SK-N-MC (cell line): ENCODE measurements at regions not wholly inside any gene's neighbourhood (a gene's known extent, or its start where the extent isn't known, plus 50 kb on each side); places are given as distances from the start of the nearest gene placed in this dataset.

Source experiments
- DNase-seq: peaks from one replicate; pipeline ENCODE4 v3.0.0-alpha.2; 2011; ENCODE audit warnings: low read depth, low spot score
- H3K27ac ChIP-seq: fragments of 200-600 bp; sonication (generic); 2 replicates; pipeline ENCODE4 v1.5.1; 2016; ENCODE audit warnings: mixed run types
- H3K36me3 ChIP-seq: fragments of 200-600 bp; sonication (generic); 2 replicates; pipeline ENCODE4 v1.6.1; 2017; ENCODE audit warnings: antibody characterized with exemption, low read length, mixed read lengths; ENCODE audit not compliant: insufficient read depth
- H3K4me3 ChIP-seq: fragments of 200-600 bp; sonication (generic); 2 replicates; pipeline ENCODE4 v1.5.1; 2016
- H3K9ac ChIP-seq: fragments of 200-600 bp; sonication (generic); 2 replicates; pipeline ENCODE4 v1.8.0; 2017; ENCODE audit warnings: mixed run types, mixed read lengths; ENCODE audit not compliant: insufficient read length
- H3K9me3 ChIP-seq: fragments of 200-600 bp; sonication (generic); 2 replicates; pipeline ENCODE4 v1.6.1; 2017; ENCODE audit warnings: low read depth, mild to moderate bottlenecking, antibody characterized with exemption, low read length, moderate library complexity, mixed read lengths
- EZH2 ChIP-seq: fragments of 200-600 bp; sonication (generic); IDR thresholded peaks from one replicate; pipeline ENCODE4 v1.6.1; 2017; ENCODE audit warnings: antibody characterized with exemption
- FOXP2 ChIP-seq: optimal IDR thresholded peaks from 2 replicates; pipeline ENCODE3; 2011; ENCODE audit warnings: mild to moderate bottlenecking, moderate library complexity; ENCODE audit not compliant: insufficient read depth; ENCODE audit errors: extremely low read length, control extremely low read depth
- POLR2AphosphoS5 ChIP-seq: IDR thresholded peaks from 2 replicates; pipeline ENCODE4 v1.6.1; 2012; ENCODE audit warnings: mild to moderate bottlenecking, low read depth, low read length, borderline replicate concordance

GRCh38 chr5:67978171-67978570 lies 237.4 kb upstream of the PIK3R1 start:
- H3K9ac ChIP-seq: no peak overlapping the region
- TF ChIP-seq FOXP2: no peak
- TF ChIP-seq POLR2AphosphoS5: no peak
- no peak for TF ChIP-seq EZH2
- no peak for DNase-seq

DNA sequence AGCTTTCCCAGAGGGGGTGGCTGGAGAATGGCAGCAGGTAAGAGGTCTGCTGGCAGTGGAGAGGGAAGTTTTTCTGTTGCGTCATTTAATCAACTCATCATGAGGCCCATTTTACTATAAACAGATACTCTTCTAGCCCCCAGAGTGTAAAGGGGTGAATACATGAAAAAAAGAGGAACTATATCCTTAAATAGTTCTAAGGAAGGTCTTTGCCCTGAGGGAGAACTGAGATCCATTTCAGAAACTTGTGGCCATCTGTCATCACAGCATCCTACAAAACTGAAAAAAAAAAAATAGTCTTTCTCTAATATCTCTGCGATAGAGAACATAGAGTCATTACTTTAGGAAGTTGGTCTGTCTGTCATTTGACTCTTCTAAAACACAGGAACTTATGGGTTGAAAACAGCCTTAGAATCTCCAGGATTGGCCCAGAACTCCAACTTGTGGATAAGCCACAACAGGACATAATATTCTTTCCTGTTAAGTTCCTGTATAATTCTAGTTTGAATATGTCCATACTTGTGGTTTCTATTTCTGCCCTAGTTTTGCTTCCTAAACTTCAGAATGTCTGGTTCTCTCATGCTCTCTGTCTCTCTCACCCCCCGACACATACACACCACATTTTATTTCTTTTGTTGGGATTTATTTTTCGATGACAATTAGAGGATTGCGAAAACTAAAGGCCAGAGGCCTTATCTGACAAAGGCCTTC lies 238.5 kb upstream of the PIK3R1 start:
- Histone ChIP-seq H3K27ac (no peak overlapping the region), H3K36me3 (no peaks in the 10 kb centered on the region), H3K9me3 (no peaks in the 10 kb centered on the region), H3K4me3 (no peak overlapping the region), H3K9ac (no peak overlapping the region)
- DNase-seq: no peak
- TF ChIP-seq FOXP2 (no peak), POLR2AphosphoS5 (no peak), EZH2 (no peak)

More at GRCh38 chr5:67978171-67978570, 237.4 kb upstream of the PIK3R1 start:
- Histone ChIP-seq H3K36me3 (no peaks in the 10 kb centered on the region), H3K27ac (no peak overlapping the region), H3K9me3 (no peaks in the 10 kb centered on the region), H3K4me3 (no peak overlapping the region)

DNA sequence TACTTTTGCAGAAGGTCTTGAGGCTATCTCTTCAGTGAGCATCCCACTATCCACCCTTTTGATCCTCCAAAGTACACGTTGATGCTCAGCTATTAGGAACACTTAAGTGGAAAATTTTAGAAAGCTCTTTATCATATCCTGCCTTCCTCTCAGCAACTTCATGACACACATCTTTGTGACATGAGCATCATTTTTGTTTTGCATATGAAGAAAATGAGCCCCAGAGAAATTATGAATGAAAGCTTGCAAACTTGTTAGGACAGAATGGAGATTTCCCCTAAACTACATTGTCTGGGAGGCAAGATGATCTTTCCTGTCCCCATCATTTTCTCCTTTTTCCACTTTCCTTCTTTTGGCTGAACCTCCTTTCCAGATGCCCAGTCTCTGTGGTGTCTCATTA lies 239.4 kb upstream of the PIK3R1 start:
- Histone ChIP-seq H3K9me3 (no peaks in the 10 kb centered on the region), H3K27ac (no peak overlapping the region), H3K9ac (no peak overlapping the region), H3K36me3 (no peaks in the 10 kb centered on the region), H3K4me3 (no peak overlapping the region)
- TF ChIP-seq FOXP2: no peak
- TF ChIP-seq POLR2AphosphoS5: no peak
- no peak for TF ChIP-seq EZH2
- DNase-seq: no peak

GRCh38 chr5:67974471-67974870 lies 241.1 kb upstream of the PIK3R1 start:
- Histone ChIP-seq H3K27ac (no peak overlapping the region), H3K9me3 (no peaks in the 10 kb centered on the region), H3K4me3 (no peak overlapping the region), H3K36me3 (no peaks in the 10 kb centered on the region), H3K9ac (no peak overlapping the region)
- no peak for TF ChIP-seq EZH2
- no peak for TF ChIP-seq FOXP2
- no peak for TF ChIP-seq POLR2AphosphoS5
- DNase-seq: no peak

- Histone ChIP-seq H3K9me3 (no peaks in the 10 kb centered on the region), H3K27ac (no peak overlapping the region), H3K9ac (no peak overlapping the region), H3K36me3 (no peaks in the 10 kb centered on the region), H3K4me3 (no peak overlapping the region)
- DNase-seq: no peak
- TF ChIP-seq FOXP2: no peak
- TF ChIP-seq EZH2: no peak
- no peak for TF ChIP-seq POLR2AphosphoS5
These were observed 241.5 kb upstream of the PIK3R1 start for GRCh38 chr5:67974054-67974453.

- Histone ChIP-seq H3K27ac (peak overlapping the region; percentile 63), H3K9ac (no peak overlapping the region), H3K9me3 (no peaks in the 10 kb centered on the region), H3K36me3 (no peaks in the 10 kb centered on the region), H3K4me3 (no peak overlapping the region; the same call in 1 of the 2 replicates)
- no peak for DNase-seq
- TF ChIP-seq FOXP2: no peak
- TF ChIP-seq EZH2: no peak
- TF ChIP-seq POLR2AphosphoS5: no peak
These were observed 243.4 kb upstream of the PIK3R1 start for GRCh38 chr5:67971971-67972821.

DNA sequence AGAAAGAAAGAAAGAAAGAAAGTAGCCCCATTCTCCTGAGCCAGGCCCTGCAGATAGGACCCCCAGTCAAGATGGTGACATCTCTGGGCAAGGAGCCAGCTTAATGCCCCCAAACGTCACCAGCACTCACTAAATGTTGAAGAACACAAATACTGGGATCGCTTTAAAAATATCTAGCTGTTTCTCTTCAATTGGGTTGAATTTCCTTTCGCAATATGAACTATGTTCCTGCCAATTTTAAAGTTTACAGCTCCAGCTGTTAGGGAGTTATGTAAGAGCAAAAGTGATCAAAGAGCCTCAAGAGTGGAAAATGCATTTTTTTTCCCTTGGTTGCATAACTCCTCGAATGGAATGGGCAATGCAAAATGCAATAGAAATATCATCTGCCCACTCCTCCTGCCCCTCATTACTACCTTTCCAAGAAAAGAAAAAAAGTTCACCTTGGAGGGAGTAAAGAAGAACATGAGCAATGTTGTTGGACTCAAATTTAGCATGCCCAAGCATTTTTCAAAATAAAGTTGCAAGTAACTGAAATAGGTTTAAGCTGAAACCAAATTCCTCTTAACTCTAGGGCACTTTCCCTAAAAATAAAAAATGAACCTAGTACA lies 244.2 kb upstream of the PIK3R1 start:
- H3K27ac ChIP-seq: peak overlapping the region; percentile 63
- peak overlapping the region; percentile 42 for H3K4me3 ChIP-seq
- no peak overlapping the region for H3K9ac ChIP-seq
- peak; percentile 74 for DNase-seq
- TF ChIP-seq FOXP2 (peak; percentile 13), EZH2 (no peak)
- no peaks in the 10 kb centered on the region for H3K9me3 ChIP-seq
- H3K36me3 ChIP-seq: no peaks in the 10 kb centered on the region

- TF ChIP-seq FOXP2 (no peak), POLR2AphosphoS5 (no peak), EZH2 (no peak)
- H3K9me3 ChIP-seq: no peaks in the 10 kb centered on the region
- H3K9ac ChIP-seq: no peak overlapping the region
- DNase-seq: no peak
- no peaks in the 10 kb centered on the region for H3K36me3 ChIP-seq
- no peak overlapping the region for H3K4me3 ChIP-seq
- no peak overlapping the region for H3K27ac ChIP-seq
These were observed 245.9 kb upstream of the PIK3R1 start for GRCh38 chr5:67969631-67970030.

DNA sequence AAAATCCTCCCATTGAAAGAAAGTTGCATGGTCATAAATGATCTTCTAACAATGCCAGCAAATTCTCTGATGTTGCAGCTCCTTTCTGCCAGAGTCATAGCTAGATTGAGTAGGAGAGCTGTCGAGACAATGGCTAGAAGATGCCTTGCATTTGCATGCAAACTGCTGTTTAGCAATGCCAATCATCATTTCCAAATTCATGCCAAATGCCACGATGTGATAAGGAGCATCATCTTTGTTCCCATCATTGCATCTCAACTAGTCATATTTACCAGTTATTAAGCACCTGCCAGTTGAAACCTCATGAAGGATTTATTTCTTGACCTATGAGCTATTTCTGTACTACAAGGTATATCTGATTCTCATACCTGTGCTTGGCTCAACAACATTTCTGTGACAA lies 246.4 kb upstream of the PIK3R1 start:
- no peaks in the 10 kb centered on the region for H3K9me3 ChIP-seq
- no peak overlapping the region for H3K27ac ChIP-seq
- H3K4me3 ChIP-seq: no peak overlapping the region
- H3K36me3 ChIP-seq: no peaks in the 10 kb centered on the region
- DNase-seq: no peak
- H3K9ac ChIP-seq: no peak overlapping the region
- TF ChIP-seq EZH2 (no peak), FOXP2 (no peak), POLR2AphosphoS5 (no peak)
